ENCODE measurements at regions not wholly inside any gene's neighbourhood (a gene's known extent, or its start where the extent isn't known, plus 50 kb on each side); places are given as distances from the start of the nearest gene placed in this dataset.
"Not testable (repeated sequence)": the region's sequence is repeated elsewhere in the genome, so short reads cannot be mapped to it uniquely, and the experiment has no call there.

DNA sequence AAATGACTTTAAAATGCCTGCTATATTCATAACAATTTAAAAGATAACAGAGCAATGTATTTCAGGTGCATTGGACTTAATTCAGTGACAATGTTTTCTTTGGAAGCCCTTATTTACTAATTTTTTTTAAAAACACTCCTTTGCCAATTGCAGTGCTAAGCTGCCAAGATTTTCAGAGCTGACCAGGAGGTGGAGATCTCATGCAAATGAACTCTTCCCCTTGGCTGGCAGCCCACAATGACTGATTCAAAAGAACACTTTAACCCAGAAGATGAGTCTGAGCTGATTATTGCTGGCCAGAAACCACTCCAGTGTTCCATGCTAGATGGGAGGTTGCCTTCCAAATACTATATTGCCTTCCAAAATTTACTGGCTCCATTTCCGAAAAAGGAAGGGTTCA is 128.3 kb upstream of the CCNH start:
- Histone ChIP-seq H3K9ac (ENCODE audit: low read length) (no peak overlapping the region), H3K9me3 (ENCODE audit: control insufficient read depth, insufficient read depth, low read depth, low read length) (no peaks in the 10 kb centered on the region), H3K4me1 (ENCODE audit: control insufficient read depth, insufficient read depth, low read length) (peaks cover 7% of the 10 kb centered on the region), H3K4me3 (ENCODE audit: low read depth, low read length) (no peak overlapping the region), H3K27me3 (ENCODE audit: control insufficient read depth, insufficient read depth, low read length) (no peaks in the 10 kb centered on the region), H3K36me3 (ENCODE audit: control insufficient read depth, insufficient read depth, low read length) (no peaks in the 10 kb centered on the region), H3K27ac (ENCODE audit: low read depth, low read length) (no peak overlapping the region)

GRCh38 chr5:87539839-87540238 is 127.1 kb upstream of the CCNH start:
- H3K27ac ChIP-seq (ENCODE audit: low read depth, low read length) = no peak overlapping the region
- H3K9me3 ChIP-seq (ENCODE audit: control insufficient read depth, insufficient read depth, low read depth, low read length) = no peaks in the 10 kb centered on the region
- H3K4me3 ChIP-seq (ENCODE audit: low read depth, low read length) = no peak overlapping the region
- no peaks in the 10 kb centered on the region for H3K27me3 ChIP-seq (ENCODE audit: control insufficient read depth, insufficient read depth, low read length)
- no peaks in the 10 kb centered on the region for H3K36me3 ChIP-seq (ENCODE audit: control insufficient read depth, insufficient read depth, low read length)
- no peak overlapping the region for H3K9ac ChIP-seq (ENCODE audit: low read length)
- H3K4me1 ChIP-seq (ENCODE audit: control insufficient read depth, insufficient read depth, low read length) = peaks cover 7% of the 10 kb centered on the region

DNA sequence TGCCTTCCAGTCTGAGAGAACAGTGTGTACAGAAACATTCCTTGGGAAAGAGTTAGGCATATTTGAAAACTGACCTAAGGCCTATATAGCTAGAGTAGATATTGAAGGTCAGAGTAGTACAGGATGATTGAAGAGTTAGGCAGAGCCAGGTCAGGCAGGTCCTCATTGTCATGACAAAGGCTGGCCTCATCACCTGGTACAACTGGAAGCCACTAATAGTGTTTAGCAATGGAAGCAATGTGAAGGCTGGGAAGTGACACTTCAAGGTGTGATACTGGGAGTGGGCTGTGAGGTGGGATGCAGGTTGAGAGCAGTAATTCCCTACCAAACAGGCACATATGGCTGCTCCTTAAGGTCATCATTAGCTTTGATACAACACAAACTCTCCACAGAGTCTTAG is 123.6 kb upstream of the CCNH start:
- H3K36me3 ChIP-seq (ENCODE audit: control insufficient read depth, insufficient read depth, low read length) = no peaks in the 10 kb centered on the region
- H3K27ac ChIP-seq (ENCODE audit: low read depth, low read length) = no peak overlapping the region
- no peaks in the 10 kb centered on the region for H3K27me3 ChIP-seq (ENCODE audit: control insufficient read depth, insufficient read depth, low read length)
- H3K4me3 ChIP-seq (ENCODE audit: low read depth, low read length) = no peak overlapping the region
- peaks cover 7% of the 10 kb centered on the region for H3K4me1 ChIP-seq (ENCODE audit: control insufficient read depth, insufficient read depth, low read length)
- no peaks in the 10 kb centered on the region for H3K9me3 ChIP-seq (ENCODE audit: control insufficient read depth, insufficient read depth, low read depth, low read length)
- H3K9ac ChIP-seq (ENCODE audit: low read length) = no peak overlapping the region

DNA sequence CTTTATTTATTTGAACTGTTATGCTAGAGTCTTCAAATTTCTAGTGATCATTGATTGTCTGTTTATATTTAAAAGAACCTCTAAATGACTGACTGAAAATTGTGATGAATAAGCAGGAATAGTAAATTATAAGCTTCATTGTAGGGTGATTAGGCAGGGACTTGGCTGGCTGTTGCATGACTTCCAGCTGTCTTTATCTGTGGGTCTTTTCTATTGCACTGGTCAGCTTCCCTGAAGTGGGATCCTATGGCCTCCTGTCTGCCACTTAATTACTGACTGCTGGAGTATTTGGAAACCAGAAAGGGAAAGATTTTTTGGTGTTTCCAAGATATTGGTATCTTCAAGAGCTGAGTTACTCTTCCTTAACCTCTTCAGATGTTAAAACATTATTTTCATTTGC is 123.0 kb upstream of the CCNH start:
- no peaks in the 10 kb centered on the region for H3K36me3 ChIP-seq (ENCODE audit: control insufficient read depth, insufficient read depth, low read length)
- H3K27ac ChIP-seq (ENCODE audit: low read depth, low read length) = no peak overlapping the region
- H3K27me3 ChIP-seq (ENCODE audit: control insufficient read depth, insufficient read depth, low read length) = no peaks in the 10 kb centered on the region
- no peaks in the 10 kb centered on the region for H3K9me3 ChIP-seq (ENCODE audit: control insufficient read depth, insufficient read depth, low read depth, low read length)
- H3K9ac ChIP-seq (ENCODE audit: low read length) = no peak overlapping the region
- H3K4me1 ChIP-seq (ENCODE audit: control insufficient read depth, insufficient read depth, low read length) = peaks cover 5% of the 10 kb centered on the region
- no peak overlapping the region for H3K4me3 ChIP-seq (ENCODE audit: low read depth, low read length)

GRCh38 chr5:87529486-87530076 is 116.9 kb upstream of the CCNH start:
- Histone ChIP-seq H3K27ac (ENCODE audit: low read depth, low read length) (no peak overlapping the region), H3K4me1 (ENCODE audit: control insufficient read depth, insufficient read depth, low read length) (no peaks in the 10 kb centered on the region), H3K4me3 (ENCODE audit: low read depth, low read length) (no peak overlapping the region), H3K9ac (ENCODE audit: low read length) (no peak overlapping the region), H3K9me3 (ENCODE audit: control insufficient read depth, insufficient read depth, low read depth, low read length) (no peaks in the 10 kb centered on the region), H3K36me3 (ENCODE audit: control insufficient read depth, insufficient read depth, low read length) (no peaks in the 10 kb centered on the region), H3K27me3 (ENCODE audit: control insufficient read depth, insufficient read depth, low read length) (no peaks in the 10 kb centered on the region)

DNA sequence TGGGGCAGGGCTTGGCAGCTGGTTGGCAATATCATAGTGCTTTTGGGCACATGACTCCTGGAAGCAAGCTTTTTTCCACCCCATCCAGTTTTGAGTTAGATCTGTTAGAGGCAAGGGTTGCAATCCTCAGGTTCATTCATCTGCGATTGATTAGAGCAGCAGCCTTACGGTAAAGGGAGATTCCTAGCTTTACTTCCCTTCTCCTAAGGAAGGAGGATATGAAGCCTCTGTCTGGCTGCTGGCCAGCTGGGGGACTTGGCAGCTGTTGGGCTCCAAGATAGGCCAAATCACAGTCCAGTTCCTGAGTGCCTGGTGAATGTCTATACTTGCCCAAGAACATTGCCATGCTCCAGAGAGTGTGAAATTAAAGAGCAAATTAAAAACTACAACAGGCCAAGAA is 113.4 kb upstream of the CCNH start:
- H3K9ac ChIP-seq (ENCODE audit: low read length) = no peak overlapping the region
- H3K27ac ChIP-seq (ENCODE audit: low read depth, low read length) = no peak overlapping the region
- H3K4me3 ChIP-seq (ENCODE audit: low read depth, low read length) = no peak overlapping the region
- H3K9me3 ChIP-seq (ENCODE audit: control insufficient read depth, insufficient read depth, low read depth, low read length) = no peaks in the 10 kb centered on the region
- H3K27me3 ChIP-seq (ENCODE audit: control insufficient read depth, insufficient read depth, low read length) = no peaks in the 10 kb centered on the region
- H3K4me1 ChIP-seq (ENCODE audit: control insufficient read depth, insufficient read depth, low read length) = no peaks in the 10 kb centered on the region
- no peaks in the 10 kb centered on the region for H3K36me3 ChIP-seq (ENCODE audit: control insufficient read depth, insufficient read depth, low read length)

GRCh38 chr5:87524217-87524616 is 111.5 kb upstream of the CCNH start:
- Histone ChIP-seq H3K9me3 (ENCODE audit: control insufficient read depth, insufficient read depth, low read depth, low read length) (no peaks in the 10 kb centered on the region), H3K4me1 (ENCODE audit: control insufficient read depth, insufficient read depth, low read length) (no peaks in the 10 kb centered on the region), H3K27ac (ENCODE audit: low read depth, low read length) (no peak overlapping the region), H3K27me3 (ENCODE audit: control insufficient read depth, insufficient read depth, low read length) (no peaks in the 10 kb centered on the region), H3K4me3 (ENCODE audit: low read depth, low read length) (no peak overlapping the region), H3K9ac (ENCODE audit: low read length) (no peak overlapping the region), H3K36me3 (ENCODE audit: control insufficient read depth, insufficient read depth, low read length) (no peaks in the 10 kb centered on the region)

GRCh38 chr5:87511778-87512177 is 99.0 kb upstream of the CCNH start:
- not testable (repeated sequence) for H3K9me3 ChIP-seq (ENCODE audit: control insufficient read depth, insufficient read depth, low read depth, low read length); H3K4me3 ChIP-seq (ENCODE audit: low read depth, low read length); H3K27ac ChIP-seq (ENCODE audit: low read depth, low read length); H3K4me1 ChIP-seq (ENCODE audit: control insufficient read depth, insufficient read depth, low read length); H3K27me3 ChIP-seq (ENCODE audit: control insufficient read depth, insufficient read depth, low read length); H3K9ac ChIP-seq (ENCODE audit: low read length); H3K36me3 ChIP-seq (ENCODE audit: control insufficient read depth, insufficient read depth, low read length)

- Histone ChIP-seq H3K27me3 (ENCODE audit: control insufficient read depth, insufficient read depth, low read length) (no peaks in the 10 kb centered on the region), H3K4me1 (ENCODE audit: control insufficient read depth, insufficient read depth, low read length) (no peaks in the 10 kb centered on the region), H3K9me3 (ENCODE audit: control insufficient read depth, insufficient read depth, low read depth, low read length) (no peaks in the 10 kb centered on the region), H3K9ac (ENCODE audit: low read length) (no peak overlapping the region), H3K27ac (ENCODE audit: low read depth, low read length) (no peak overlapping the region), H3K36me3 (ENCODE audit: control insufficient read depth, insufficient read depth, low read length) (no peaks in the 10 kb centered on the region), H3K4me3 (ENCODE audit: low read depth, low read length) (no peak overlapping the region)
Measured at GRCh38 chr5:87503004-87503403, 90.3 kb upstream of the CCNH start.

GRCh38 chr5:87499478-87500410 is 87.0 kb upstream of the CCNH start:
- Histone ChIP-seq H3K9me3 (ENCODE audit: control insufficient read depth, insufficient read depth, low read depth, low read length) (no peaks in the 10 kb centered on the region), H3K27ac (ENCODE audit: low read depth, low read length) (no peak overlapping the region), H3K4me1 (ENCODE audit: control insufficient read depth, insufficient read depth, low read length) (no peaks in the 10 kb centered on the region), H3K9ac (ENCODE audit: low read length) (no peak overlapping the region), H3K36me3 (ENCODE audit: control insufficient read depth, insufficient read depth, low read length) (no peaks in the 10 kb centered on the region), H3K4me3 (ENCODE audit: low read depth, low read length) (no peak overlapping the region), H3K27me3 (ENCODE audit: control insufficient read depth, insufficient read depth, low read length) (no peaks in the 10 kb centered on the region)

All from HUES6 (cell line).